Colonic mucosa (tissue), 4 donors: ENCODE measurements at regions not wholly inside any gene's neighbourhood (a gene's known extent, or its start where the extent isn't known, plus 50 kb on each side); places are given as distances from the start of the nearest gene placed in this dataset.

Experiments used
- DNase-seq: peaks from one replicate; pipeline ENCODE4 v3.0.0-alpha.2; 2020
- H3K27ac ChIP-seq: fragments of 200-600 bp; one replicate; pipeline ENCODE4 v1.8.0; 2021
- H3K27me3 ChIP-seq: fragments of 200-600 bp; one replicate; pipeline ENCODE4 v1.8.0; 2021
- H3K36me3 ChIP-seq: fragments of 200-600 bp; one replicate; pipeline ENCODE4 v1.8.0; 2021
- H3K4me1 ChIP-seq: fragments of 200-600 bp; one replicate; pipeline ENCODE4 v1.8.0; 2021; ENCODE audit warnings: mild to moderate bottlenecking
- H3K4me3 ChIP-seq: fragments of 200-600 bp; one replicate; pipeline ENCODE4 v1.8.0; 2021
- H3K9ac ChIP-seq, 2 donors: one replicate each; pipeline ENCODE4 v1.7.0; 2013; ENCODE audit warnings: control low read depth in 2 of 2, low read depth in 2 of 2, low read length in 2 of 2
- H3K9me3 ChIP-seq: fragments of 200-600 bp; one replicate; pipeline ENCODE4 v1.8.0; 2021
- CTCF ChIP-seq: fragments of 200-600 bp; IDR thresholded peaks from one replicate; pipeline ENCODE4 v1.8.0; 2022; ENCODE audit warnings: antibody characterized with exemption, mild to moderate bottlenecking
- intact Hi-C: fragments of 100-400 bp; cut with DNase I; formaldehyde crosslinking; loops from one replicate; pipeline ENCODE4 v1.14.1; 2022
- donor health status: healthy.
- donor health status: DM: no; HTN: no; CAD: no.
- donor health status: DM: no; HTN: no; CAD: no.

- intact Hi-C loops = no loop called here
- H3K9me3 ChIP-seq = no peaks in the 10 kb centered on the region
- no peak overlapping the region for H3K27ac ChIP-seq
- H3K4me3 ChIP-seq = no peak overlapping the region
- H3K36me3 ChIP-seq = no peaks in the 10 kb centered on the region
- no peaks in the 10 kb centered on the region for H3K4me1 ChIP-seq
- no peak overlapping the region for H3K9ac ChIP-seq
- TF ChIP-seq CTCF = no peak
- DNase-seq = no peak
- no peaks in the 10 kb centered on the region for H3K27me3 ChIP-seq
These were observed 317.9 kb upstream of the FTMT start for GRCh38 chr5:121533814-121534213.

- no peak overlapping the region for H3K4me3 ChIP-seq
- H3K9me3 ChIP-seq = no peaks in the 10 kb centered on the region
- intact Hi-C loops = no loop called here
- no peak overlapping the region for H3K9ac ChIP-seq
- H3K27me3 ChIP-seq = no peaks in the 10 kb centered on the region
- no peaks in the 10 kb centered on the region for H3K4me1 ChIP-seq
- DNase-seq = no peak
- no peaks in the 10 kb centered on the region for H3K36me3 ChIP-seq
- TF ChIP-seq CTCF = no peak
- no peak overlapping the region for H3K27ac ChIP-seq
These were observed 300.7 kb upstream of the FTMT start for GRCh38 chr5:121550989-121551388.

GRCh38 chr5:121559832-121560231 is 291.9 kb upstream of the FTMT start:
- no peak overlapping the region for H3K27ac ChIP-seq
- no peak overlapping the region for H3K4me3 ChIP-seq
- intact Hi-C loops = no loop called here
- TF ChIP-seq CTCF = no peak
- H3K9ac ChIP-seq = no peak overlapping the region
- H3K27me3 ChIP-seq = no peaks in the 10 kb centered on the region
- H3K9me3 ChIP-seq = no peaks in the 10 kb centered on the region
- H3K36me3 ChIP-seq = no peaks in the 10 kb centered on the region
- no peaks in the 10 kb centered on the region for H3K4me1 ChIP-seq
- no peak for DNase-seq

GRCh38 chr5:121572061-121572460 is 279.6 kb upstream of the FTMT start:
- H3K36me3 ChIP-seq = no peaks in the 10 kb centered on the region
- H3K27ac ChIP-seq = no peak overlapping the region
- no peaks in the 10 kb centered on the region for H3K4me1 ChIP-seq
- no peak overlapping the region for H3K4me3 ChIP-seq
- no peak for DNase-seq
- H3K9me3 ChIP-seq = no peaks in the 10 kb centered on the region
- H3K9ac ChIP-seq = no peak overlapping the region
- intact Hi-C loops = no loop called here
- H3K27me3 ChIP-seq = no peaks in the 10 kb centered on the region
- no peak for TF ChIP-seq CTCF

GRCh38 chr5:121573721-121574382 is 277.8 kb upstream of the FTMT start:
- H3K9ac ChIP-seq = no peak overlapping the region
- no peaks in the 10 kb centered on the region for H3K9me3 ChIP-seq
- intact Hi-C loops = no loop called here
- DNase-seq = no peak
- no peaks in the 10 kb centered on the region for H3K27me3 ChIP-seq
- no peak overlapping the region for H3K27ac ChIP-seq
- H3K4me1 ChIP-seq = no peaks in the 10 kb centered on the region
- H3K4me3 ChIP-seq = no peak overlapping the region
- H3K36me3 ChIP-seq = no peaks in the 10 kb centered on the region
- no peak for TF ChIP-seq CTCF
